Type B pancreatic cell (in vitro differentiated cells): ENCODE measurements at regions not wholly inside any gene's neighbourhood (a gene's known extent, or its start where the extent isn't known, plus 50 kb on each side); places are given as distances from the start of the nearest gene placed in this dataset.
A peak's percentile ranks its signal among the peaks of the same experiment; 100 is the strongest.

ENCODE experiments used
- DNase-seq: peaks from one replicate; pipeline ENCODE4 v3.0.0; 2021; ENCODE audit warnings: mixed read lengths; ENCODE audit not compliant: unreplicated experiment; ENCODE audit errors: extremely low spot score
- H3K27ac Mint-ChIP-seq: 2 replicates; pipeline ENCODE4 v1.8.0; 2021; ENCODE audit warnings: mild to moderate bottlenecking, mixed read lengths
- H3K27me3 Mint-ChIP-seq: 2 replicates; pipeline ENCODE4 v1.8.0; 2021; ENCODE audit warnings: mixed read lengths
- H3K36me3 Mint-ChIP-seq: 2 replicates; pipeline ENCODE4 v1.8.0; 2021; ENCODE audit warnings: mixed read lengths
- H3K4me1 Mint-ChIP-seq: one replicate; pipeline ENCODE4 v1.8.0; 2021; ENCODE audit warnings: mixed read lengths; ENCODE audit not compliant: unreplicated experiment
- H3K4me3 Mint-ChIP-seq: 2 replicates; pipeline ENCODE4 v1.8.0; 2021; ENCODE audit warnings: mild to moderate bottlenecking, mixed read lengths
- H3K9me3 Mint-ChIP-seq: 2 replicates; pipeline ENCODE4 v1.8.0; 2021; ENCODE audit warnings: mixed read lengths
- CTCF ChIP-seq: fragments of 200-600 bp; sonication (generic); conservative IDR thresholded peaks from 2 replicates; pipeline ENCODE4 v1.5.0; 2021; ENCODE audit warnings: antibody characterized with exemption, mild to moderate bottlenecking

GRCh38 chr9:93825348-93826115, 129.6 kb downstream of the BARX1 start:
- no peak for TF ChIP-seq CTCF

GRCh38 chr9:93824386-93825294, 130.5 kb downstream of the BARX1 start:
- TF ChIP-seq CTCF: no peak
- no peaks in the 10 kb centered on the region for H3K36me3 Mint-ChIP-seq
- no peak overlapping the region for H3K4me3 Mint-ChIP-seq
- peak; percentile 63 for DNase-seq
- no peak overlapping the region for H3K27ac Mint-ChIP-seq
- peaks cover 55% of the 10 kb centered on the region for H3K27me3 Mint-ChIP-seq
- H3K4me1 Mint-ChIP-seq: peaks cover 5% of the 10 kb centered on the region
- no peaks in the 10 kb centered on the region for H3K9me3 Mint-ChIP-seq

More at GRCh38 chr9:93825348-93826115, 129.6 kb downstream of the BARX1 start:
- Mint-ChIP-seq H3K27me3 (peaks cover 46% of the 10 kb centered on the region), H3K36me3 (no peaks in the 10 kb centered on the region), H3K27ac (no peak overlapping the region), H3K4me3 (no peak overlapping the region), H3K9me3 (no peaks in the 10 kb centered on the region), H3K4me1 (peaks cover 8% of the 10 kb centered on the region)
- no peak for DNase-seq

GRCh38 chr9:93823245-93824072, 131.7 kb downstream of the BARX1 start:
- no peak for TF ChIP-seq CTCF
- Mint-ChIP-seq H3K36me3 (no peaks in the 10 kb centered on the region), H3K27ac (no peak overlapping the region), H3K9me3 (no peaks in the 10 kb centered on the region), H3K27me3 (peaks cover 63% of the 10 kb centered on the region), H3K4me1 (no peaks in the 10 kb centered on the region), H3K4me3 (no peak overlapping the region)
- no peak for DNase-seq

DNA sequence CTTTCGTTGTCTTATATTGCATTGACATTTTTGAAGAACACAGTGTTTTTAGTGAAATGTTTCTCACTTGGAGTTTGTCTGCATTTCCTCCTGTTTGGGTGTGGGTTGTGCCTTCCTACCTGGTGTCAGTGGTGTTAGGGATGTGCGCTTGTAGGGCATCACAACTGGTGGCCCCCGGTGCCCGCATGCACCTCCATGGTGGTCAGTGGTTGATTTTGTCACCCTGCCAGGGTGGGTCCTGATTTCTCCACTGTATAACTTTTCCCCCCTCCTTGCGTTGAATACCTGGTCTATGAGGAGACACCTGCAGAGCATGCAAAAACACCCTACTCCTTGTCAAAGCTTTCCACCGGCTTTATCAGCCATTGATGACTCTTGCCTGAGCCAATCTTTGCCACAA, 132.9 kb downstream of the BARX1 start:
- Mint-ChIP-seq H3K4me1 (no peaks in the 10 kb centered on the region), H3K27ac (no peak overlapping the region), H3K36me3 (no peaks in the 10 kb centered on the region), H3K9me3 (no peaks in the 10 kb centered on the region), H3K4me3 (no peak overlapping the region), H3K27me3 (peaks cover 72% of the 10 kb centered on the region)
- no peak for TF ChIP-seq CTCF
- DNase-seq: no peak

GRCh38 chr9:93821307-93821703, 133.8 kb downstream of the BARX1 start:
- no peak overlapping the region for H3K27ac Mint-ChIP-seq
- H3K36me3 Mint-ChIP-seq: no peaks in the 10 kb centered on the region
- DNase-seq: no peak
- H3K9me3 Mint-ChIP-seq: no peaks in the 10 kb centered on the region
- H3K4me1 Mint-ChIP-seq: no peaks in the 10 kb centered on the region
- peaks cover 81% of the 10 kb centered on the region for H3K27me3 Mint-ChIP-seq
- no peak overlapping the region for H3K4me3 Mint-ChIP-seq
- TF ChIP-seq CTCF: no peak
